ENCODE measurements at regions not wholly inside any gene's neighbourhood (a gene's known extent, or its start where the extent isn't known, plus 50 kb on each side); places are given as distances from the start of the nearest gene placed in this dataset.

DNA sequence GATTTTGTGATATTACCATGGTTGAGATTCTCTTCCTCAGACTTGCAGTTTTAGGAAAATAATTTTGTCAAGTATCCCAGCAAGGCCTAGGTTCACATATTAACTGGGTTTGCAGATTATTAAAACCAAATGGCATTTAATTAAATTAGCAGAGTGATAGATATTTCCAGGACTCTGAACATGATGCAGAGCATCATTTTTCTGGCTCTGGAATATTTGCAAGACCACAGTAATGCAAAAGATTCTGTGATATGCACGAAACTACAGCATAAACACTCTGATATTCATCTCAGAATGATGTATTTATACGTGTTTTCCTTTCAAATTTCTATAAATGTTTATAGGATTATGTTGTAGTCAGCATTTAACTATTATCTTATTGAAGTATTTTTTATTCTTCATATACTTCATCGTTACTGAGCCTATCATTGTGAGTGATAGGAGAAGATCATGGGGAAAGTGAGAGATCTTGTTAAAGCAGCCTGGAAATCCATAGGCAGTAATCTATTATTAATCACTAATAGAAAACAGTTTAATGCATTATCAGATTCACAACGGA is 1245.6 kb downstream of the OTOL1 start (continued):
- no peak for TF ChIP-seq JAZF1 (CRISPR knock-in tag; IDR thresholded peaks at IDR 0.05)
- no peak for TF ChIP-seq NR2C2 (CRISPR knock-in tag; IDR thresholded peaks at IDR 0.05)
- no peak for TF ChIP-seq MYBL2 (CRISPR knock-in tag; IDR thresholded peaks at IDR 0.05)
- no peak for TF ChIP-seq ZNF121 (CRISPR knock-in tag; IDR thresholded peaks at IDR 0.05)
- TF ChIP-seq NFYB (CRISPR knock-in tag; conservative IDR thresholded peaks at IDR 0.05; ENCODE audit: low read depth), result no peak
- no peak for TF ChIP-seq GABPB1 (CRISPR knock-in tag; IDR thresholded peaks at IDR 0.05)
- TF ChIP-seq ZNF671 (CRISPR knock-in tag; IDR thresholded peaks at IDR 0.05), result no peak

DNA sequence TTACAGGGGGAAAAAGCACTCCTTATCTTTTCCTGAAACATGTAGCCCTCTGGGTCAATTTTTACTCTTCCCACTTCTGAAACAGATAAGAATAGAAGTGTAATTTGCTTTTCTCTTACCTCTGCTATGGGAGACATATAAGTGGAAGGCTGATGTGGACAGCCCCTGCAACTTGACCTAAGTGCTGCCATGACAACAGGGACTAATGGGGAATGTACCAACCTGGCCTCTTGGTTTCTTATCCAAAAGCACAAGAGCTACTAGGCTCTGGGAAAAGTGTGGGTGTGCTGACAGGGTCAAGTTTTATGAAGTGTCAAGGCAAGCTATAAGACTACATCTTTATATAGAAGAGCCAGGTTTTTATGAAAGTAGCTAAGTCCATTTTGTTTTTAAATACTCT is 1246.5 kb downstream of the OTOL1 start:
- H3K4me1 Mint-ChIP-seq, result peaks cover 53% of the 10 kb centered on the region
- TF ChIP-seq SP1 (CRISPR knock-in tag; conservative IDR thresholded peaks at IDR 0.05) (no peak), CTCF (IDR thresholded peaks at IDR 0.05) (no peak), ZNF263 (CRISPR knock-in tag; IDR thresholded peaks at IDR 0.05; ENCODE audit: low read depth) (no peak), TP53 (CRISPR knock-in tag; IDR thresholded peaks at IDR 0.05) (no peak), MAX (CRISPR knock-in tag; IDR thresholded peaks at IDR 0.05) (no peak)
- TF ChIP-seq, protein P1, sequence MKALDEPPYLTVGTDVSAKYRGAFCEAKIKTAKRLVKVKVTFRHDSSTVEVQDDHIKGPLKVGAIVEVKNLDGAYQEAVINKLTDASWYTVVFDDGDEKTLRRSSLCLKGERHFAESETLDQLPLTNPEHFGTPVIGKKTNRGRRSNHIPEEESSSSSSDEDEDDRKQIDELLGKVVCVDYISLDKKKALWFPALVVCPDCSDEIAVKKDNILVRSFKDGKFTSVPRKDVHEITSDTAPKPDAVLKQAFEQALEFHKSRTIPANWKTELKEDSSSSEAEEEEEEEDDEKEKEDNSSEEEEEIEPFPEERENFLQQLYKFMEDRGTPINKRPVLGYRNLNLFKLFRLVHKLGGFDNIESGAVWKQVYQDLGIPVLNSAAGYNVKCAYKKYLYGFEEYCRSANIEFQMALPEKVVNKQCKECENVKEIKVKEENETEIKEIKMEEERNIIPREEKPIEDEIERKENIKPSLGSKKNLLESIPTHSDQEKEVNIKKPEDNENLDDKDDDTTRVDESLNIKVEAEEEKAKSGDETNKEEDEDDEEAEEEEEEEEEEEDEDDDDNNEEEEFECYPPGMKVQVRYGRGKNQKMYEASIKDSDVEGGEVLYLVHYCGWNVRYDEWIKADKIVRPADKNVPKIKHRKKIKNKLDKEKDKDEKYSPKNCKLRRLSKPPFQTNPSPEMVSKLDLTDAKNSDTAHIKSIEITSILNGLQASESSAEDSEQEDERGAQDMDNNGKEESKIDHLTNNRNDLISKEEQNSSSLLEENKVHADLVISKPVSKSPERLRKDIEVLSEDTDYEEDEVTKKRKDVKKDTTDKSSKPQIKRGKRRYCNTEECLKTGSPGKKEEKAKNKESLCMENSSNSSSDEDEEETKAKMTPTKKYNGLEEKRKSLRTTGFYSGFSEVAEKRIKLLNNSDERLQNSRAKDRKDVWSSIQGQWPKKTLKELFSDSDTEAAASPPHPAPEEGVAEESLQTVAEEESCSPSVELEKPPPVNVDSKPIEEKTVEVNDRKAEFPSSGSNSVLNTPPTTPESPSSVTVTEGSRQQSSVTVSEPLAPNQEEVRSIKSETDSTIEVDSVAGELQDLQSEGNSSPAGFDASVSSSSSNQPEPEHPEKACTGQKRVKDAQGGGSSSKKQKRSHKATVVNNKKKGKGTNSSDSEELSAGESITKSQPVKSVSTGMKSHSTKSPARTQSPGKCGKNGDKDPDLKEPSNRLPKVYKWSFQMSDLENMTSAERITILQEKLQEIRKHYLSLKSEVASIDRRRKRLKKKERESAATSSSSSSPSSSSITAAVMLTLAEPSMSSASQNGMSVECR (CRISPR knock-in tag; IDR thresholded peaks at IDR 0.05; ENCODE audit: borderline replicate concordance), result no peak
- TF ChIP-seq, protein P2, sequence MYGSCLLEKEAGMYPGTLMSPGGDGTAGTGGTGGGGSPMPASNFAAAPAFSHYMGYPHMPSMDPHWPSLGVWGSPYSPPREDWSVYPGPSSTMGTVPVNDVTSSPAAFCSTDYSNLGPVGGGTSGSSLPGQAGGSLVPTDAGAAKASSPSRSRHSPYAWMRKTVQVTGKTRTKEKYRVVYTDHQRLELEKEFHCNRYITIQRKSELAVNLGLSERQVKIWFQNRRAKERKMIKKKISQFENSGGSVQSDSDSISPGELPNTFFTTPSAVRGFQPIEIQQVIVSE (CRISPR knock-in tag; IDR thresholded peaks at IDR 0.05; ENCODE audit: borderline replicate concordance), result no peak
- TF ChIP-seq, protein P3, sequence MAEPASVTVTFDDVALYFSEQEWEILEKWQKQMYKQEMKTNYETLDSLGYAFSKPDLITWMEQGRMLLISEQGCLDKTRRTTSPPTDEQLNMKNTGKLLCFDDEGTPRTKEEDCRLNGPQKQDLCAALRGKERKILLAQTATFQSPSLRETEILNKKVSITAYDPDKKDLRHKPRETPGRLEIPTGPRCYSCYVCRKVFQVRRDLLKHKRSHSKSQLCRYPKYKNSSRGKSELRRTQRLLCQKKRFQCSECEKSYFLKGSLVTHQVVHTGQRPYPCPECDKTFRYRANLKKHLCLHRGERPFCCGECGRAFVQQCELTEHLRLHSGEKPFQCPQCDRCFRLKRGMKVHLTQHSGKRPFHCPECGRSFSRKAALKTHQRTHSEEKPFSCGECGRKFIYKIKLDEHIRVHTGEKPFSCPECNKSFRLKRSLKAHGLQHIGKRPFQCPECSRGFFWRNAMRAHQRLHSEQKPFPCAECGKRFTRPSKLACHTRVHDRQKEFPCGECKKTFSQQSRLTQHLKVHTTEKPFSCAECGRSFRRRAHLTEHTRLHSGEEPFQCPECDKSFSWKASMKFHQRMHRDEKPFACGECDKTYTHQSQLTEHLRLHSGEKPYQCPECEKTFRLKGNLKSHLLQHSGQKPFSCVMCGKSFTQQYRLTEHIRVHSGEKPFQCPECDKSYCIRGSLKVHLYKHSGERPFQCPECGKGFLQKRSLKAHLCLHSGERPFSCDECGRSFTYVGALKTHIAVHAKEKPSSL (CRISPR knock-in tag; conservative IDR thresholded peaks at IDR 0.05), result no peak
- ATAC-seq (no peak), DNase-seq (ENCODE audit: low spot score) (no peak)
- peaks cover 30% of the 10 kb centered on the region for H3K9me3 Mint-ChIP-seq
- H3K4me3 Mint-ChIP-seq, result no peak overlapping the region
- peaks cover 32% of the 10 kb centered on the region for H3K36me3 Mint-ChIP-seq
- POLR2A ChIA-PET, result no interaction called here
- CTCF ChIA-PET, result no interaction called here
- peak overlapping the region; percentile 95 for H3K27ac Mint-ChIP-seq
- H3K27me3 Mint-ChIP-seq (ENCODE audit: low read depth), result no peaks in the 10 kb centered on the region; the same call in 1 of the 2 replicates

DNA sequence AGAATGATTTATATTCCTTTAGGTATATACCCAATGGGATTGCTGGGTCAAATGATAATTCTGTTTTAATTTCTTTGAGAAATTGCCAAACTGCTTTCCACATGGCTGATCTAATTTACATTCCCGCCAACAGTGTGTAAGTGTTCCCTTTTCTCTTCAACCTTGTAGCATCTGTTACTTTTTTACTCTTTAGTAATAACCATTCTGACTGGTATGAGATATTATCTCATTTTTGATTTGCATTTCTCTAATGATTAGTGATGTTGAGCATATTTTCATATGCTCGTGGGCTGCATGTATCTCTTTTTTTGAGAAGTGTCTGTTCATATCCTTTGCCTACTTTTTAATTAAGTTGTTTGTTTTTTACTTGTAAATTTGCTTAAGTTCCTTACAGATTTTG is 1264.2 kb downstream of the OTOL1 start:
- Mint-ChIP-seq H3K9me3 (peaks cover 9% of the 10 kb centered on the region), H3K36me3 (peaks cover 8% of the 10 kb centered on the region), H3K4me1 (no peaks in the 10 kb centered on the region), H3K27ac (no peak overlapping the region), H3K4me3 (no peak overlapping the region), H3K27me3 (ENCODE audit: low read depth) (no peaks in the 10 kb centered on the region; the same call in 1 of the 2 replicates)
- DNase-seq (ENCODE audit: low spot score), result no peak
- POLR2A ChIA-PET, result no interaction called here
- CTCF ChIA-PET, result no interaction called here
- no peak for TF ChIP-seq IRF2 (CRISPR knock-in tag; IDR thresholded peaks at IDR 0.05; ENCODE audit: borderline replicate concordance, low read depth)
- no peak for ATAC-seq

All from WTC11 (cell line).